HG02852 (cell line): ENCODE measurements at regions not wholly inside any gene's neighbourhood (a gene's known extent, or its start where the extent isn't known, plus 50 kb on each side); places are given as distances from the start of the nearest gene placed in this dataset.
"Not testable (repeated sequence)": the region's sequence is repeated elsewhere in the genome, so short reads cannot be mapped to it uniquely, and the experiment has no call there.

Experiments
- ATAC-seq: cut with Tn5 transposase; IDR thresholded peaks from one replicate; pipeline ENCODE4 v1.9.1; 2021; ENCODE audit warnings: mild to moderate bottlenecking, moderate library complexity; ENCODE audit not compliant: unreplicated experiment

- no peak for ATAC-seq
Measured at GRCh38 chr16:77488652-77489051, 53.8 kb upstream of the ADAMTS18 start.

GRCh38 chr16:77491091-77491490, 56.3 kb upstream of the ADAMTS18 start:
- no peak for ATAC-seq

- ATAC-seq, result no peak
Measured at GRCh38 chr16:77496934-77497333, 62.1 kb upstream of the ADAMTS18 start.

GRCh38 chr16:77499373-77500285, 64.8 kb upstream of the ADAMTS18 start:
- no peak for ATAC-seq

- ATAC-seq, result no peak
Measured at GRCh38 chr16:77500286-77500598, 65.4 kb upstream of the ADAMTS18 start.

- no peak for ATAC-seq
Measured at GRCh38 chr16:77500934-77501664, 66.3 kb upstream of the ADAMTS18 start.

- ATAC-seq, result no peak
Measured at GRCh38 chr16:77502448-77502847, 67.6 kb upstream of the ADAMTS18 start.

- ATAC-seq, result not testable (repeated sequence)
Measured at GRCh38 chr16:77506492-77506891, 71.7 kb upstream of the ADAMTS18 start.

- ATAC-seq, result no peak
Measured at GRCh38 chr16:77509051-77509450, 74.2 kb upstream of the ADAMTS18 start.

- ATAC-seq, result no peak
Measured at GRCh38 chr16:77509796-77510195, 75.0 kb upstream of the ADAMTS18 start.

GRCh38 chr16:77511053-77511452, 76.2 kb upstream of the ADAMTS18 start:
- ATAC-seq, result no peak

- ATAC-seq, result peak; percentile 61
Measured at GRCh38 chr16:77514500-77515220, 79.8 kb upstream of the ADAMTS18 start.

GRCh38 chr16:77525226-77525625, 90.4 kb upstream of the ADAMTS18 start:
- not testable (repeated sequence) for ATAC-seq

GRCh38 chr16:77531752-77532151, 96.9 kb upstream of the ADAMTS18 start:
- no peak for ATAC-seq

- ATAC-seq, result no peak
Measured at GRCh38 chr16:77536809-77537208, 102.0 kb upstream of the ADAMTS18 start.

- ATAC-seq, result no peak
Measured at GRCh38 chr16:77539421-77540034, 104.7 kb upstream of the ADAMTS18 start.

- ATAC-seq, result no peak
Measured at GRCh38 chr16:77540646-77541045, 105.8 kb upstream of the ADAMTS18 start.

GRCh38 chr16:77541165-77541564, 106.3 kb upstream of the ADAMTS18 start:
- no peak for ATAC-seq

- no peak for ATAC-seq
Measured at GRCh38 chr16:77548151-77548550, 113.3 kb upstream of the ADAMTS18 start.

- ATAC-seq, result no peak
Measured at GRCh38 chr16:77548766-77549165, 113.9 kb upstream of the ADAMTS18 start.

- ATAC-seq, result no peak
Measured at GRCh38 chr16:77549876-77550275, 115.0 kb upstream of the ADAMTS18 start.
